Heart left ventricle (tissue), 13 donors: ENCODE measurements at regions not wholly inside any gene's neighbourhood (a gene's known extent, or its start where the extent isn't known, plus 50 kb on each side); places are given as distances from the start of the nearest gene placed in this dataset.

Experiments used
- CTCF ChIP-seq, 12 donors: fragments of 200-600 bp; sonication (generic) in 4 of 12; IDR thresholded peaks; one replicate each; pipeline versions ENCODE4 v1.5.0 to v1.8.0; 2018 to 2022; ENCODE audit warnings: antibody characterized with exemption in 12 of 12, mild to moderate bottlenecking in 5 of 12
- POLR2A ChIP-seq, 2 donors: fragments of 450-650 bp; IDR thresholded peaks; one replicate each; pipeline ENCODE4 v1.6.1; 2017; ENCODE audit warnings: antibody characterized with exemption in 2 of 2, mild to moderate bottlenecking in 2 of 2, moderate library complexity in 2 of 2
- donor health status: ischemic (EF 13 %, LVEDD 7.1; RV severe dilation, severe dysfunction).
- donor health status: DM: no; HTN: yes; CAD: no.
- donor health status: DM: no; HTN: no; CAD: no.
- donor health status: ischemic (EF 25% LVEDD 6.9; RV normal size, moderate dysfunction).
- donor health status: ischemic (EF 25% LVEDD 5.7; RV mildly dilated, moderate dysfunction).
- donor health status: ischemic (EF 35%, LVEDD 5.7; RV mildly dilated, moderate dysfunction).
- donor health status: nonischemic (EF 11% LVEDD 7.7; RV severe dilation, severe dysfunction).
- donor health status: DM: yes; HTN: yes; CAD: no.
- donor health status: PGD.
- donor health status: ischemic (EF 29% LVEDD 5.4; RV normal size, mild dysfunction).
- donor health status: nonischemic (EF 23%, LVEDD 6.1; RV moderate dilation, normal function).

GRCh38 chr5:96509316-96509715 is 76.3 kb upstream of the PCSK1 start:
- no peak for TF ChIP-seq CTCF (IDR thresholded peaks at IDR 0.05)
- TF ChIP-seq POLR2A (IDR thresholded peaks at IDR 0.05), result no peak
